ENCODE measurements at regions not wholly inside any gene's neighbourhood (a gene's known extent, or its start where the extent isn't known, plus 50 kb on each side); places are given as distances from the start of the nearest gene placed in this dataset.

GRCh38 chr11:37352485-37352884 is 754.4 kb upstream of the RAG2 start:
- Histone ChIP-seq H3K9me3 (no peaks in the 10 kb centered on the region), H3K4me3 (no peak overlapping the region), H3K4me1 (no peaks in the 10 kb centered on the region), H3K36me3 (ENCODE audit: insufficient read depth in 1 of 2, low read depth in 1 of 2) (no peaks in the 10 kb centered on the region), H3K27ac (no peak overlapping the region), H3K27me3 (ENCODE audit: insufficient read depth in 3 of 3, low read length in 2 of 3) (no peaks in the 10 kb centered on the region)
- no peak for TF ChIP-seq CTCF (IDR thresholded peaks at IDR 0.05)
- ATAC-seq = no peak
- DNase-seq = no peak
- intact Hi-C loops (cut with DNase I) = no loop called here
- 71 to 79% (median 71%) methylated on average over 3 of the region's 3 CpGs for WGBS, 3 donors

GRCh38 chr11:37343290-37343689 is 745.3 kb upstream of the RAG2 start:
- no peak for TF ChIP-seq CTCF (IDR thresholded peaks at IDR 0.05)
- Histone ChIP-seq H3K27ac (no peak overlapping the region), H3K4me3 (no peak overlapping the region), H3K4me1 (no peaks in the 10 kb centered on the region), H3K36me3 (ENCODE audit: insufficient read depth in 1 of 2, low read depth in 1 of 2) (no peaks in the 10 kb centered on the region), H3K9me3 (no peaks in the 10 kb centered on the region), H3K27me3 (ENCODE audit: insufficient read depth in 3 of 3, low read length in 2 of 3) (no peaks in the 10 kb centered on the region)
- 72 to 85% (median 83%) methylated on average over 1 of the region's 1 CpG for WGBS, 3 donors
- DNase-seq (no peak), ATAC-seq (no peak)
- intact Hi-C loops (cut with DNase I) = no loop called here

- H3K9me3 ChIP-seq = no peaks in the 10 kb centered on the region
- H3K27ac ChIP-seq = no peak overlapping the region
- no peaks in the 10 kb centered on the region for H3K4me1 ChIP-seq
- no peaks in the 10 kb centered on the region for H3K36me3 ChIP-seq (ENCODE audit: insufficient read depth in 1 of 2, low read depth in 1 of 2)
- H3K4me3 ChIP-seq = no peak overlapping the region
- no peak for ATAC-seq
- intact Hi-C loops (cut with DNase I) = no loop called here
- TF ChIP-seq CTCF (IDR thresholded peaks at IDR 0.05) = no peak
- DNase-seq = no peak
- H3K27me3 ChIP-seq (ENCODE audit: insufficient read depth in 3 of 3, low read length in 2 of 3) = no peaks in the 10 kb centered on the region
- 94 to 96% (median 95%) methylated on average over 2 of the region's 2 CpGs for WGBS, 3 donors
Measured at GRCh38 chr11:37336401-37336800, 738.4 kb upstream of the RAG2 start.

GRCh38 chr11:37333345-37333744 is 735.3 kb upstream of the RAG2 start:
- no peaks in the 10 kb centered on the region for H3K36me3 ChIP-seq (ENCODE audit: insufficient read depth in 1 of 2, low read depth in 1 of 2)
- 89 to 93% (median 92%) methylated on average over 1 of the region's 1 CpG for WGBS, 3 donors
- H3K27me3 ChIP-seq (ENCODE audit: insufficient read depth in 3 of 3, low read length in 2 of 3) = no peaks in the 10 kb centered on the region
- H3K9me3 ChIP-seq = no peaks in the 10 kb centered on the region
- H3K4me3 ChIP-seq = no peak overlapping the region
- ATAC-seq (no peak), DNase-seq (no peak)
- H3K27ac ChIP-seq = no peak overlapping the region
- intact Hi-C loops (cut with DNase I) = no loop called here
- no peak for TF ChIP-seq CTCF (IDR thresholded peaks at IDR 0.05)
- no peaks in the 10 kb centered on the region for H3K4me1 ChIP-seq

DNA sequence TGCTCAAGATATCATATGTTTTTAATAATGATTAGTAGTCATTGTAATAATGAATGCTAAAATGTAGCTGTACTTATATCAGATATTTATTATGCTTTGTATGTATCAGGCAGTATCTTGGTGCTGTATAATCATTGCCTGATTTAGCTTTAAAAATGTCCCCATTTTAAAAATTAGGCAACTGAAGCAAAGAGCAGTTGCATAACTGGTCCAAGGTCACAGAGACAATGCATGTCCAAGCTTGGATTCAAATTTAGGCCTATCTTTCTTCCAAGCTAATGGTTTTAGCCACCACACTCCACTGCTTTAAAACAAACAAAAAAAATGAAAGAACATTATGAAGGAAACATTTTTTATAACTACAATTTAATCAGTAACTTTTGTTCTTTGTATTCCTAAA is 725.8 kb upstream of the RAG2 start:
- TF ChIP-seq CTCF (IDR thresholded peaks at IDR 0.05) = no peak
- Histone ChIP-seq H3K4me3 (no peak overlapping the region), H3K4me1 (no peaks in the 10 kb centered on the region), H3K36me3 (ENCODE audit: insufficient read depth in 1 of 2, low read depth in 1 of 2) (no peaks in the 10 kb centered on the region), H3K27me3 (ENCODE audit: insufficient read depth in 3 of 3, low read length in 2 of 3) (no peaks in the 10 kb centered on the region), H3K27ac (no peak overlapping the region), H3K9me3 (no peaks in the 10 kb centered on the region)
- no peak for ATAC-seq
- intact Hi-C loops (cut with DNase I) = no loop called here
- DNase-seq = no peak

All from psoas muscle (tissue), 7 donors.